K562 (cell line): ENCODE measurements at regions not wholly inside any gene's neighbourhood (a gene's known extent, or its start where the extent isn't known, plus 50 kb on each side); places are given as distances from the start of the nearest gene placed in this dataset.

Experiments used
- ATAC-seq: fragments of 200-7000 bp; cut with Tn5 transposase; 3 replicates; pipeline ENCODE4 v1.9.1; 2020; ENCODE audit warnings: moderate library complexity
- BruUV-seq: library from RNA; stranded (reverse); fragments of 400-500 nt; replicated peaks from 2 replicates; lab custom pipeline; 2021; lab: Mats Ljungman, UMichigan
- CTCF ChIA-PET: fragments of 300-600 bp; formaldehyde crosslinking; extraction: SDS; loops from one replicate; lab custom pipeline; 2021; ENCODE audit warnings: low intra/inter-chr PET ratio; lab: Yijun Ruan, JAX
- POLR2A ChIA-PET: fragments of 300-600, 350-650 bp; sonication (Branson Sonifier 250); formaldehyde crosslinking; extraction: SDS; loops from one replicate; lab custom pipeline; 2021; ENCODE audit warnings: antibody characterized with exemption, inconsistent platforms; lab: Yijun Ruan, JAX
- DNase-seq, 4 experiments: peaks; one replicate each; pipeline versions ENCODE4 v3.0.0 to v3.0.0-alpha.2; 2011 to 2018; ENCODE audit warnings: low spot score in 3 of 4, mixed read lengths in 3 of 4; ENCODE audit errors: extremely low read depth in 1 of 4
- FAIRE-seq: peaks from 2 replicates; lab custom pipeline; 2011; peaks lifted over from hg19 to GRCh38; lab: Jason Lieb, UNC
- H2AFZ ChIP-seq: 2 replicates; pipeline ENCODE4 v1.6.0; 2011; ENCODE audit warnings: low read depth, low read length, control low read depth, inconsistent platforms
- H3K27ac ChIP-seq: fragments of 200-600 bp; 3 replicates; pipeline ENCODE4 v1.8.0; 2011; ENCODE audit warnings: low read depth, mild to moderate bottlenecking, control low read depth, inconsistent platforms, low read length, moderate library complexity, mixed read lengths; ENCODE audit errors: extremely low read depth
- H3K27me3 ChIP-seq, 2 experiments: fragments of 300-600 bp in 1 of 2; 2 replicates in 1 of 2; 3 replicates in 1 of 2; pipeline versions ENCODE4 v1.6.0 to v1.8.0; 2011; ENCODE audit warnings: inconsistent platforms in 2 of 2, low read length in 2 of 2, mild to moderate bottlenecking in 1 of 2, mixed read lengths in 1 of 2, moderate library complexity in 1 of 2; ENCODE audit not compliant: control insufficient read depth in 2 of 2, insufficient read depth in 2 of 2
- H3K36me3 ChIP-seq: fragments of 300-600 bp; 3 replicates; pipeline ENCODE4 v1.8.0; 2011; ENCODE audit warnings: mild to moderate bottlenecking, low read length, inconsistent platforms; ENCODE audit not compliant: control insufficient read depth, insufficient read depth
- H3K4me1 ChIP-seq, 2 experiments: fragments of 200-600 bp in 1 of 2; replicated peaks in 1 of 2; 2 replicates in 1 of 2; 3 replicates in 1 of 2; pipeline versions ENCODE4 v1.5.1 to v1.8.0; 2011; ENCODE audit warnings: inconsistent platforms in 2 of 2, low read length in 2 of 2, mild to moderate bottlenecking in 1 of 2, mixed read lengths in 1 of 2, moderate library complexity in 1 of 2; ENCODE audit not compliant: control insufficient read depth in 2 of 2, insufficient read depth in 2 of 2
- H3K4me2 ChIP-seq: 2 replicates; pipeline ENCODE4 v1.6.1; 2011; ENCODE audit warnings: low read length, control low read depth, inconsistent platforms, mixed read lengths; ENCODE audit not compliant: insufficient read depth
- H3K4me3 ChIP-seq: fragments of 200-600 bp; sonication (generic), shearing (Covaris generic); 2 replicates; pipeline ENCODE4 v1.5.1; 2016; ENCODE audit warnings: control low read depth, inconsistent platforms
- H3K79me2 ChIP-seq: fragments of 200-600 bp; 3 replicates; pipeline ENCODE4 v1.8.0; 2011; ENCODE audit warnings: low read length, inconsistent platforms; ENCODE audit not compliant: control insufficient read depth, insufficient read depth
- H3K9ac ChIP-seq, 2 experiments: 2 replicates each; pipeline versions ENCODE4 v1.6.0 to v1.6.1; 2011; ENCODE audit warnings: low read depth in 2 of 2, low read length in 2 of 2, control low read depth in 1 of 2, inconsistent platforms in 1 of 2, mild to moderate bottlenecking in 1 of 2, mixed read lengths in 1 of 2; ENCODE audit not compliant: insufficient read depth in 1 of 2
- H3K9me1 ChIP-seq: one replicate; pipeline ENCODE4 v1.6.0; 2011; ENCODE audit warnings: inconsistent platforms, mild to moderate bottlenecking, low read length, moderate library complexity; ENCODE audit not compliant: control insufficient read depth, insufficient read depth
- H3K9me3 ChIP-seq: replicated peaks from 2 replicates; pipeline ENCODE4 v1.5.1; 2011; ENCODE audit warnings: low read depth, low read length, inconsistent platforms; ENCODE audit not compliant: control insufficient read depth, insufficient read depth
- H4K20me1 ChIP-seq: replicated peaks from 2 replicates; pipeline ENCODE4 v1.6.1; 2011; ENCODE audit warnings: low read length, inconsistent platforms, mixed read lengths; ENCODE audit not compliant: control insufficient read depth, insufficient read depth
- HDAC1 ChIP-seq, 2 experiments: fragments of 450-650 bp; IDR thresholded peaks; 2 replicates each; pipeline ENCODE4 v1.6.1; 2016 to 2017; ENCODE audit warnings: inconsistent platforms in 1 of 2, mild to moderate bottlenecking in 1 of 2, moderate library complexity in 1 of 2
- KDM2B ChIP-seq: fragments of 250-450 bp; sonication (Bioruptor Pico); IDR thresholded peaks from 2 replicates; pipeline ENCODE4 v1.8.0; 2021; ENCODE audit warnings: mild to moderate bottlenecking, moderate library complexity
- MYBL2 ChIP-seq, 2 experiments: fragments of 450-650 bp in 1 of 2; sonication (generic) in 1 of 2; formaldehyde crosslinking in 1 of 2; IDR thresholded peaks; 2 replicates each; pipeline versions ENCODE4 v1.6.1 to v1.8.1; 2017 to 2022; ENCODE audit warnings: borderline replicate concordance in 1 of 2, inconsistent platforms in 1 of 2, low read depth in 1 of 2, mild to moderate bottlenecking in 1 of 2, missing genetic modification reagents in 1 of 2, moderate library complexity in 1 of 2
- RBM14 ChIP-seq: fragments of 200-400 bp; formaldehyde crosslinking; IDR thresholded peaks from 2 replicates; pipeline ENCODE4 v1.6.1; 2018; ENCODE audit warnings: low read depth, mild to moderate bottlenecking, low read length, moderate library complexity, borderline replicate concordance; ENCODE audit not compliant: insufficient read depth
- RBM17 ChIP-seq: fragments of 200-400 bp; formaldehyde crosslinking; IDR thresholded peaks from 2 replicates; pipeline ENCODE4 v1.6.1; 2017; ENCODE audit warnings: low read depth, mild to moderate bottlenecking, low read length, borderline replicate concordance
- SOX6 ChIP-seq: fragments of 450-650 bp; IDR thresholded peaks from 2 replicates; pipeline ENCODE4 v1.6.1; 2014; ENCODE audit warnings: mild to moderate bottlenecking
- SRSF7 ChIP-seq: fragments of 200-400 bp; formaldehyde crosslinking; optimal IDR thresholded peaks from 2 replicates; pipeline ENCODE3; 2017; ENCODE audit warnings: mild to moderate bottlenecking, low read depth, low read length
- SUPT5H ChIP-seq: fragments of 450-650 bp; IDR thresholded peaks from 2 replicates; pipeline ENCODE4 v1.6.1; 2016
- TCF3 ChIP-seq: sonication (generic); formaldehyde crosslinking; IDR thresholded peaks from 2 replicates; pipeline ENCODE4 v1.4.0; 2020; ENCODE audit warnings: mild to moderate bottlenecking, missing genetic modification reagents
- ZNF124 ChIP-seq: sonication (generic); formaldehyde crosslinking; IDR thresholded peaks from 2 replicates; pipeline ENCODE4 v1.8.1; 2022; ENCODE audit warnings: missing genetic modification reagents
- ZNF133 ChIP-seq: fragments of 250-450 bp; sonication (Bioruptor Pico); IDR thresholded peaks from 2 replicates; pipeline ENCODE4 v1.4.0; 2020; ENCODE audit warnings: mild to moderate bottlenecking
- ZNF830 ChIP-seq: fragments of 250-450 bp; sonication (Bioruptor Pico); IDR thresholded peaks from 2 replicates; pipeline ENCODE4 v1.5.0; 2021; ENCODE audit warnings: mild to moderate bottlenecking
- WGBS: fragments of 100-300 bp; shearing (Covaris generic); methylation state at CpG from one replicate; pipeline ENCODE4 v1.1.6; 2016; ENCODE audit warnings: low coverage, mixed read lengths; ENCODE audit not compliant: insufficient coverage; ENCODE audit errors: missing lambda C conversion rate; 5-methylcytosine and 5-hydroxymethylcytosine counted together
- in situ Hi-C: fragments of 300-500 bp; cut with MboI; formaldehyde crosslinking; loops from 4 replicates; pipeline ENCODE4 v1.15.0; 2018; ENCODE audit warnings: inconsistent platforms, mixed read lengths
- intact Hi-C: fragments of 100-400 bp; cut with micrococcal nuclease; formaldehyde crosslinking; loops from 2 replicates; pipeline ENCODE4 v1.14.2; 2022
- TF ChIP-seq, protein P1 (sequence below): sonication (generic); formaldehyde crosslinking; IDR thresholded peaks from 2 replicates; pipeline ENCODE4 v1.8.1; 2022; ENCODE audit warnings: missing genetic modification reagents
- TF ChIP-seq, protein P2 (sequence below): fragments of 450-650 bp; IDR thresholded peaks from 2 replicates; pipeline ENCODE4 v1.6.1; 2016
- TF ChIP-seq, protein P3 (sequence below): fragments of 450-650 bp; IDR thresholded peaks from 2 replicates; pipeline ENCODE4 v1.6.1; 2017; ENCODE audit warnings: antibody characterized with exemption

DNA sequence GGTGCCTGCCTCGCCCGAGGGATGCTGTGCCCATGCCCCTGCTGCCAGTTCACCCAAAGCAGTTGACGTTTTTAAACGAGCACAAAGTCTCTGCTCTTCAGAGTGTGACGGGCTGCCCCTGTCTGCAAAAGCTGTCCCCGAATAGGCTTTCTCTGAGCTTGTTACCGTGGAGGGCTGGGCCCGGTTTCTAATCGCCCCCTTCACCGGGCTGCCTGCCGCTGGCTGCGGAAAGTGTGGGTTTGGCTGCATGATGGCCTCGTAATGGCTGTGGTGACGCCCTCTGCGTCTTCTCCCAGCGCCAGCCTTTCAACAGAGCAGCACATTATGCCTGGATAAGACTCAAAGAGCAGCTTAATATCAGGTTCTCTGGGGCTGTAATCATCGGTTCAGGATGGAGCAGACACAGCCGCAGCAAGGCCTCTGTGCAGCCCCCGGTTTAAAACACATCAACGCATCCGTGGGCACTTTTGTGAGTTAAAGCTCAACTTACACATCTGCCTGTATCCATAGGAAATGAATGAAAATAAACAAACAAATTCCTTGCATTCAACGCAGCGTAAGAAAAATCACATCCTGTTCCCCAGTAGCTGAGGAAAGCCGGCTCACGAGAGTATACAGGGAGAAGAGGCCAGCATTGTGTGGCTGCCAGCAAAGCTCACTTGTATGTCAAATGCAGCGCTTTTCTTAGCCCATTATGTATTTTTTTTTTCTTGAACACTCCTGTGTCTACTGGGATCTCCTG, 166.4 kb upstream of the SOX1 start (continued):
- TF ChIP-seq MYBL2 (IDR thresholded peaks at IDR 0.05; ENCODE audit: low read depth) (no peak), MYBL2 (CRISPR knock-in tag; IDR thresholded peaks at IDR 0.05; ENCODE audit: borderline replicate concordance) (no peak), SRSF7 (no peak)

DNA sequence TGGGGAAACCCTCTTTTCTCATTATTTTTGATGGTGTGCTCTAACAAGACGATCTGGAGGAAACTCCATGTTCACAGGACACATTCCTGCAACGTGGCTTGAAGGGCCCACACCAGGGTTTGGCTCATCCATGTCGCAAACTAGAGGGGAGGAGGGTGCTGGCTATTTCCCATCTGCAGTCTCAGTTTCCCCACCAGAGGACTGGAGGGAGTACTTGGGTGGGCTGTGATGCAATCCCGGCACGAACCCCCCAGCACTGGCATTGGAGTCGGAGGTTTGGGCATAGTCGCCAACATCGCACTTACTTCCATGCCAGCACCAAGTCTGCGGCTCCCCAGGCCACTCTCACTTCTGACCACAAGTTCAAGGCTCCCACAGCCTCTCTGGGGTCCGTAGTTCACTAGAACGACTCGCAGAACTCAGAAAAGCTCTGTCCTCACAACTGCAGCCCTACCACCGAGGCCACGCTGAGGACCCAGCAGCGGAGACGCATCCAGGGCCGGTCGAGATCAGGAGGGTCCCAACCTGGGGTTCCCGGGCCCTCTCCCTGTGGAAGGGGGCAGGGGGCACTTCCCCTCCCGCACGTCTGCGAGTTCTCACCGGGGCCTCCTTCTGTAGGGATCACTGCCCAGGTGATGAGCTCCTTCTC, 165.6 kb upstream of the SOX1 start:
- Histone ChIP-seq H3K9ac (no peak overlapping the region), H3K79me2 (no peaks in the 10 kb centered on the region), H4K20me1 (no peaks in the 10 kb centered on the region), H3K9me1 (no peaks in the 10 kb centered on the region), H3K4me2 (no peak overlapping the region), H3K27me3 (peaks cover 0 to 21% of the 10 kb centered on the region in 2 experiments; a peak in 2 of 5 replicates), H3K4me3 (no peak overlapping the region), H3K36me3 (no peaks in the 10 kb centered on the region), H3K4me1 (peaks cover 0 to 5% of the 10 kb centered on the region in 2 experiments; a peak in 2 of 5 replicates), H3K27ac (no peak overlapping the region), H3K9me3 (no peaks in the 10 kb centered on the region), H2AFZ (no peak overlapping the region)
- POLR2A ChIA-PET, result no interaction called here
- TF ChIP-seq, protein P1, sequence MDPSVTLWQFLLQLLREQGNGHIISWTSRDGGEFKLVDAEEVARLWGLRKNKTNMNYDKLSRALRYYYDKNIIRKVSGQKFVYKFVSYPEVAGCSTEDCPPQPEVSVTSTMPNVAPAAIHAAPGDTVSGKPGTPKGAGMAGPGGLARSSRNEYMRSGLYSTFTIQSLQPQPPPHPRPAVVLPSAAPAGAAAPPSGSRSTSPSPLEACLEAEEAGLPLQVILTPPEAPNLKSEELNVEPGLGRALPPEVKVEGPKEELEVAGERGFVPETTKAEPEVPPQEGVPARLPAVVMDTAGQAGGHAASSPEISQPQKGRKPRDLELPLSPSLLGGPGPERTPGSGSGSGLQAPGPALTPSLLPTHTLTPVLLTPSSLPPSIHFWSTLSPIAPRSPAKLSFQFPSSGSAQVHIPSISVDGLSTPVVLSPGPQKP (CRISPR knock-in tag), result no peak
- no peak for TF ChIP-seq ZNF830
- no peak for TF ChIP-seq KDM2B (CRISPR knock-in tag)
- no peak for TF ChIP-seq RBM14
- no peak for TF ChIP-seq ZNF133 (CRISPR knock-in tag)
- TF ChIP-seq TCF3 (CRISPR knock-in tag), result no peak
- no peak for TF ChIP-seq SUPT5H
- no peak for TF ChIP-seq RBM17
- TF ChIP-seq ZNF124 (CRISPR knock-in tag), result no peak
- no peak for TF ChIP-seq SOX6
- TF ChIP-seq, protein P2, sequence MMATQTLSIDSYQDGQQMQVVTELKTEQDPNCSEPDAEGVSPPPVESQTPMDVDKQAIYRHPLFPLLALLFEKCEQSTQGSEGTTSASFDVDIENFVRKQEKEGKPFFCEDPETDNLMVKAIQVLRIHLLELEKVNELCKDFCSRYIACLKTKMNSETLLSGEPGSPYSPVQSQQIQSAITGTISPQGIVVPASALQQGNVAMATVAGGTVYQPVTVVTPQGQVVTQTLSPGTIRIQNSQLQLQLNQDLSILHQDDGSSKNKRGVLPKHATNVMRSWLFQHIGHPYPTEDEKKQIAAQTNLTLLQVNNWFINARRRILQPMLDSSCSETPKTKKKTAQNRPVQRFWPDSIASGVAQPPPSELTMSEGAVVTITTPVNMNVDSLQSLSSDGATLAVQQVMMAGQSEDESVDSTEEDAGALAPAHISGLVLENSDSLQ, result no peak
- TF ChIP-seq, protein P3, sequence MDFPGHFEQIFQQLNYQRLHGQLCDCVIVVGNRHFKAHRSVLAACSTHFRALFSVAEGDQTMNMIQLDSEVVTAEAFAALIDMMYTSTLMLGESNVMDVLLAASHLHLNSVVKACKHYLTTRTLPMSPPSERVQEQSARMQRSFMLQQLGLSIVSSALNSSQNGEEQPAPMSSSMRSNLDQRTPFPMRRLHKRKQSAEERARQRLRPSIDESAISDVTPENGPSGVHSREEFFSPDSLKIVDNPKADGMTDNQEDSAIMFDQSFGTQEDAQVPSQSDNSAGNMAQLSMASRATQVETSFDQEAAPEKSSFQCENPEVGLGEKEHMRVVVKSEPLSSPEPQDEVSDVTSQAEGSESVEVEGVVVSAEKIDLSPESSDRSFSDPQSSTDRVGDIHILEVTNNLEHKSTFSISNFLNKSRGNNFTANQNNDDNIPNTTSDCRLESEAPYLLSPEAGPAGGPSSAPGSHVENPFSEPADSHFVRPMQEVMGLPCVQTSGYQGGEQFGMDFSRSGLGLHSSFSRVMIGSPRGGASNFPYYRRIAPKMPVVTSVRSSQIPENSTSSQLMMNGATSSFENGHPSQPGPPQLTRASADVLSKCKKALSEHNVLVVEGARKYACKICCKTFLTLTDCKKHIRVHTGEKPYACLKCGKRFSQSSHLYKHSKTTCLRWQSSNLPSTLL, result no peak
- no peak for TF ChIP-seq HDAC1 (IDR thresholded peaks at IDR 0.05)
- intact Hi-C loops, result no loop called here
- WGBS, result 5% methylated on average over 10 of the region's 23 CpGs
- DNase-seq, result no peak
- in situ Hi-C loops, result no loop called here
- ATAC-seq, result no peak
- no TSS peak for BruUV-seq
- CTCF ChIA-PET, result no interaction called here
- no peak for FAIRE-seq
